RWPE2 (cell line): ENCODE measurements at regions not wholly inside any gene's neighbourhood (a gene's known extent, or its start where the extent isn't known, plus 50 kb on each side); places are given as distances from the start of the nearest gene placed in this dataset.

ENCODE experiments used
- ATAC-seq: fragments of 200-7000 bp; cut with Tn5 transposase; 3 replicates; pipeline ENCODE4 v1.9.1; 2021; ENCODE audit warnings: low read depth
- DNase-seq: peaks from one replicate; pipeline ENCODE4 v3.0.0-alpha.2; 2020; ENCODE audit warnings: low spot score
- H3K27ac ChIP-seq: fragments of 450-650 bp; 2 replicates; pipeline ENCODE4 v1.5.1; 2017; ENCODE audit warnings: mild to moderate bottlenecking; ENCODE audit not compliant: poor library complexity, severe bottlenecking
- H3K27me3 ChIP-seq: fragments of 250-450 bp; sonication (Bioruptor Pico); 2 replicates; pipeline ENCODE4 v1.5.1; 2021; ENCODE audit warnings: mild to moderate bottlenecking, moderate library complexity; ENCODE audit not compliant: insufficient read depth, poor library complexity, severe bottlenecking
- H3K36me3 ChIP-seq: fragments of 250-450 bp; sonication (Bioruptor Pico); 2 replicates; pipeline ENCODE4 v1.5.1; 2020; ENCODE audit warnings: low read depth, mild to moderate bottlenecking, moderate library complexity
- H3K4me1 ChIP-seq: fragments of 250-450 bp; sonication (Bioruptor Pico); 2 replicates; pipeline ENCODE4 v1.5.1; 2021; ENCODE audit warnings: mild to moderate bottlenecking, moderate library complexity; ENCODE audit not compliant: insufficient read depth, poor library complexity, severe bottlenecking
- H3K4me3 ChIP-seq: fragments of 250-450 bp; sonication (Bioruptor Pico); 2 replicates; pipeline ENCODE4 v1.5.1; 2021; ENCODE audit warnings: mild to moderate bottlenecking, moderate library complexity; ENCODE audit not compliant: severe bottlenecking
- H3K9me3 ChIP-seq: fragments of 250-450 bp; sonication (Bioruptor Pico); 2 replicates; pipeline ENCODE4 v1.5.1; 2021; ENCODE audit warnings: mild to moderate bottlenecking, moderate library complexity; ENCODE audit not compliant: severe bottlenecking
- TF ChIP-seq, protein P1 (sequence below): fragments of 450-650 bp; IDR thresholded peaks from one replicate; pipeline ENCODE4 v1.5.1; 2017; ENCODE audit warnings: mild to moderate bottlenecking, moderate library complexity; ENCODE audit not compliant: poor library complexity, severe bottlenecking

DNA sequence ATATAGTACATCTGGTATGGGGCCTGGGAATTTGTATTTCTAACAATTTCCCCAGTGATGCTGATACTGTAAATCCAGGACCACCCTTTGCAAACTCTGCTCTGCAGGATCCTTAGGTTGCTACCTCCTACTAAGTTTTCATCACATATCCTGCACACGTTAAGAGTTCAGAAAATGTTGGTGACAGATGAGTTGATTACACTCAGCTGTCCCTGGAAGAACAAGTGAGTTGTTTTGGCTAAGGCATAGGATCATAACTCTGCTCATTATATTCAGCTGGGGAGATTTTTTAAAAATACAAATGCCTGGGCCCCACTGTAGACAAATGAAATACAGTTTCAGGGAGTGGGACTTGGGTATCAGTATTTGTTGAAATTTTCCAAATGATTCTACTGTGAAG, 274.6 kb upstream of the HABP2 start:
- Histone ChIP-seq H3K9me3 (peaks cover 2% of the 10 kb centered on the region), H3K36me3 (no peaks in the 10 kb centered on the region), H3K27me3 (no peaks in the 10 kb centered on the region), H3K4me1 (no peaks in the 10 kb centered on the region), H3K4me3 (no peak overlapping the region), H3K27ac (no peak overlapping the region)
- DNase-seq: no peak
- TF ChIP-seq, protein P1, sequence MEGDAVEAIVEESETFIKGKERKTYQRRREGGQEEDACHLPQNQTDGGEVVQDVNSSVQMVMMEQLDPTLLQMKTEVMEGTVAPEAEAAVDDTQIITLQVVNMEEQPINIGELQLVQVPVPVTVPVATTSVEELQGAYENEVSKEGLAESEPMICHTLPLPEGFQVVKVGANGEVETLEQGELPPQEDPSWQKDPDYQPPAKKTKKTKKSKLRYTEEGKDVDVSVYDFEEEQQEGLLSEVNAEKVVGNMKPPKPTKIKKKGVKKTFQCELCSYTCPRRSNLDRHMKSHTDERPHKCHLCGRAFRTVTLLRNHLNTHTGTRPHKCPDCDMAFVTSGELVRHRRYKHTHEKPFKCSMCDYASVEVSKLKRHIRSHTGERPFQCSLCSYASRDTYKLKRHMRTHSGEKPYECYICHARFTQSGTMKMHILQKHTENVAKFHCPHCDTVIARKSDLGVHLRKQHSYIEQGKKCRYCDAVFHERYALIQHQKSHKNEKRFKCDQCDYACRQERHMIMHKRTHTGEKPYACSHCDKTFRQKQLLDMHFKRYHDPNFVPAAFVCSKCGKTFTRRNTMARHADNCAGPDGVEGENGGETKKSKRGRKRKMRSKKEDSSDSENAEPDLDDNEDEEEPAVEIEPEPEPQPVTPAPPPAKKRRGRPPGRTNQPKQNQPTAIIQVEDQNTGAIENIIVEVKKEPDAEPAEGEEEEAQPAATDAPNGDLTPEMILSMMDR: no peak
- no peak for ATAC-seq

DNA sequence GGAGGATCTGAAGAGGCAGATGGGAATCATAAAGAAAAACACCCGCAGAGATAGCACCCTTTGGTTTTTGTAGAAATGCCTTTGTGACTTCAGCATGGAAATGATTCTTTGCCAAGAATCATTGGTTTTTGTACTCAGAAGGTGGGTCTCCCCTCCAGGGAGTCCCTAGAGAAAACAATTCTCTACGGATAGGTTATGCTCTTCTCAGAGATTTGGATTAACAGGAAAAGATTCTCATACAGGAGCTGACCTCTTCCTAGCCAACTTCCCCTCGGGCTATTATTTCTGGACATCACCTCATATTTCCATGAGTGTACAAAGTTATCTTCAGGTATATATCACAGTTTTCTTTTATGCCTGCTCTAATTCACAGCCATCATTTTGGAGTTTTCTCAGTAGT, 274.2 kb upstream of the HABP2 start:
- peaks cover 2% of the 10 kb centered on the region for H3K9me3 ChIP-seq
- no peak for DNase-seq
- ATAC-seq: no peak
- H3K36me3 ChIP-seq: no peaks in the 10 kb centered on the region
- no peaks in the 10 kb centered on the region for H3K27me3 ChIP-seq
- no peaks in the 10 kb centered on the region for H3K4me1 ChIP-seq
- TF ChIP-seq, protein P1: no peak
- no peak overlapping the region for H3K27ac ChIP-seq
- H3K4me3 ChIP-seq: no peak overlapping the region

- DNase-seq: no peak
- no peaks in the 10 kb centered on the region for H3K27me3 ChIP-seq
- H3K9me3 ChIP-seq: peaks cover 2% of the 10 kb centered on the region
- TF ChIP-seq, protein P1: no peak
- no peak overlapping the region for H3K27ac ChIP-seq
- no peak overlapping the region for H3K4me3 ChIP-seq
- no peak for ATAC-seq
- H3K4me1 ChIP-seq: no peaks in the 10 kb centered on the region
- H3K36me3 ChIP-seq: no peaks in the 10 kb centered on the region
These were observed 273.6 kb upstream of the HABP2 start for GRCh38 chr10:113279262-113279661.

GRCh38 chr10:113282564-113282963, 270.3 kb upstream of the HABP2 start:
- Histone ChIP-seq H3K36me3 (no peaks in the 10 kb centered on the region), H3K4me3 (no peak overlapping the region), H3K9me3 (no peaks in the 10 kb centered on the region), H3K27me3 (no peaks in the 10 kb centered on the region), H3K4me1 (no peaks in the 10 kb centered on the region), H3K27ac (no peak overlapping the region)
- DNase-seq: no peak
- TF ChIP-seq, protein P1: no peak
- ATAC-seq: no peak

DNA sequence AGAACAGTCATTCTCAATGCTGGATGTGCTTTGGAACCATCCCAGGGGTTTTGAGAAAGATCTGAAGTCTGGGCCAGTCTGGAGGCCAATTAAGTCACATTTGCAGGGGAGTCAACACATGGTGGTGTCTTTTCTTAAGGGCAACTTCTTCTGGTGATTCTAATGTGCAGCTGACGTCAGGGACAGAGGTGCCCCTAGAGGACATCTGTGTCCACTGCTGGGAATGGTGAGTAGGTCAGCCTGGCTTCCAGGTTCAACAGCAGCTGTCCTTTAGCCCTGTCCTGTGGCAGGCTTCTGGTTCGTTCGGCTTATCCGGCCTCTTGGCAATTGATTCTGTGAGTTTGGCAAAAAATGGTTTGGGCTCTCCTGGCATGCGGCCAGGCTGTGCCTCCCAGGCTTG, 269.7 kb upstream of the HABP2 start:
- H3K9me3 ChIP-seq: no peaks in the 10 kb centered on the region
- H3K27ac ChIP-seq: no peak overlapping the region
- H3K36me3 ChIP-seq: no peaks in the 10 kb centered on the region
- H3K4me3 ChIP-seq: no peak overlapping the region
- TF ChIP-seq, protein P1: no peak
- H3K4me1 ChIP-seq: no peaks in the 10 kb centered on the region
- DNase-seq (no peak), ATAC-seq (no peak)
- no peaks in the 10 kb centered on the region for H3K27me3 ChIP-seq
